Inflammatory macrophage treated with lipopolysaccharide for 1 hour (primary cell): ENCODE measurements at regions not wholly inside any gene's neighbourhood (a gene's known extent, or its start where the extent isn't known, plus 50 kb on each side); places are given as distances from the start of the nearest gene placed in this dataset.

Source experiments
- DNase-seq, 2 donors: peaks; one replicate each; pipeline ENCODE4 v3.0.0-alpha.2; 2020 to 2022

GRCh38 chr10:58885146-58885545 is 291.3 kb upstream of the PHYHIPL start:
- no peak for DNase-seq

GRCh38 chr10:58885686-58886345 is 290.6 kb upstream of the PHYHIPL start:
- DNase-seq, result no peak

GRCh38 chr10:58886406-58886805 is 290.0 kb upstream of the PHYHIPL start:
- no peak for DNase-seq

- DNase-seq, result no peak
These were observed 289.0 kb upstream of the PHYHIPL start for GRCh38 chr10:58887474-58887873.

- DNase-seq, result no peak
These were observed 287.5 kb upstream of the PHYHIPL start for GRCh38 chr10:58888957-58889356.

- no peak for DNase-seq
These were observed 284.4 kb upstream of the PHYHIPL start for GRCh38 chr10:58892031-58892531.

GRCh38 chr10:58894929-58895328 is 281.5 kb upstream of the PHYHIPL start:
- no peak for DNase-seq

GRCh38 chr10:58896229-58896628 is 280.2 kb upstream of the PHYHIPL start:
- DNase-seq, result no peak

- DNase-seq, result no peak
These were observed 279.2 kb upstream of the PHYHIPL start for GRCh38 chr10:58897236-58897635.

GRCh38 chr10:58897708-58898107 is 278.7 kb upstream of the PHYHIPL start:
- DNase-seq, result no peak

GRCh38 chr10:58898854-58899573 is 277.4 kb upstream of the PHYHIPL start:
- no peak for DNase-seq

- no peak for DNase-seq
These were observed 275.3 kb upstream of the PHYHIPL start for GRCh38 chr10:58901092-58901646.

- no peak for DNase-seq
These were observed 273.4 kb upstream of the PHYHIPL start for GRCh38 chr10:58903071-58903470.

GRCh38 chr10:58909881-58910280 is 266.6 kb upstream of the PHYHIPL start:
- DNase-seq, result no peak

GRCh38 chr10:58913717-58914116 is 262.7 kb upstream of the PHYHIPL start:
- DNase-seq, result no peak

GRCh38 chr10:58918887-58919286 is 257.6 kb upstream of the PHYHIPL start:
- no peak for DNase-seq

GRCh38 chr10:58919927-58920654 is 256.4 kb upstream of the PHYHIPL start:
- DNase-seq, result no peak

- no peak for DNase-seq
These were observed 255.8 kb upstream of the PHYHIPL start for GRCh38 chr10:58920655-58921003.

- DNase-seq, result no peak
These were observed 255.0 kb upstream of the PHYHIPL start for GRCh38 chr10:58921421-58921855.

GRCh38 chr10:58925381-58925780 is 251.1 kb upstream of the PHYHIPL start:
- no peak for DNase-seq

GRCh38 chr10:58930500-58930899 is 245.9 kb upstream of the PHYHIPL start:
- DNase-seq, result no peak

GRCh38 chr10:58932126-58932525 is 244.3 kb upstream of the PHYHIPL start:
- DNase-seq, result no peak

- no peak for DNase-seq
These were observed 243.7 kb upstream of the PHYHIPL start for GRCh38 chr10:58932577-58933314.
